ENCODE measurements at regions not wholly inside any gene's neighbourhood (a gene's known extent, or its start where the extent isn't known, plus 50 kb on each side); places are given as distances from the start of the nearest gene placed in this dataset.

GRCh38 chr2:54392555-54393324 lies 63.4 kb upstream of the SPTBN1 start:
- TF ChIP-seq CREB1 (IDR thresholded peaks at IDR 0.05; ENCODE audit: low read depth), result no peak
- TF ChIP-seq FOXM1 (IDR thresholded peaks at IDR 0.05; ENCODE audit: borderline replicate concordance, low read depth), result no peak
- TF ChIP-seq REST (IDR thresholded peaks at IDR 0.05; ENCODE audit: low read depth), result no peak
- TF ChIP-seq, protein P1, sequence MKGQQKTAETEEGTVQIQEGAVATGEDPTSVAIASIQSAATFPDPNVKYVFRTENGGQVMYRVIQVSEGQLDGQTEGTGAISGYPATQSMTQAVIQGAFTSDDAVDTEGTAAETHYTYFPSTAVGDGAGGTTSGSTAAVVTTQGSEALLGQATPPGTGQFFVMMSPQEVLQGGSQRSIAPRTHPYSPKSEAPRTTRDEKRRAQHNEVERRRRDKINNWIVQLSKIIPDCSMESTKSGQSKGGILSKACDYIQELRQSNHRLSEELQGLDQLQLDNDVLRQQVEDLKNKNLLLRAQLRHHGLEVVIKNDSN (IDR thresholded peaks at IDR 0.05), result no peak
- TF ChIP-seq TEAD4 (IDR thresholded peaks at IDR 0.05), result no peak
- TF ChIP-seq CEBPB (IDR thresholded peaks at IDR 0.05), result no peak
- no peak for TF ChIP-seq NFIC (IDR thresholded peaks at IDR 0.05)
- no peak for TF ChIP-seq EGR1 (IDR thresholded peaks at IDR 0.05)
- TF ChIP-seq MAX (IDR thresholded peaks at IDR 0.05), result no peak

- no peak for TF ChIP-seq ZBTB7A (IDR thresholded peaks at IDR 0.05; ENCODE audit: low read depth)
- no peak for TF ChIP-seq CREB1 (IDR thresholded peaks at IDR 0.05; ENCODE audit: low read depth)
- no peak for TF ChIP-seq YY1 (IDR thresholded peaks at IDR 0.05; ENCODE audit: low read depth)
- TF ChIP-seq, protein P1 (IDR thresholded peaks at IDR 0.05), result no peak
- TF ChIP-seq MAX (IDR thresholded peaks at IDR 0.05), result no peak
- TF ChIP-seq EP300 (IDR thresholded peaks at IDR 0.05; ENCODE audit: borderline replicate concordance), result no peak
- no peak for TF ChIP-seq EGR1 (IDR thresholded peaks at IDR 0.05)
- TF ChIP-seq RAD21 (IDR thresholded peaks at IDR 0.05; ENCODE audit: low read depth), result no peak
- TF ChIP-seq REST (IDR thresholded peaks at IDR 0.05; ENCODE audit: low read depth), result no peak
- no peak for TF ChIP-seq NFIC (IDR thresholded peaks at IDR 0.05)
- TF ChIP-seq FOXM1 (IDR thresholded peaks at IDR 0.05; ENCODE audit: borderline replicate concordance, low read depth), result no peak
- TF ChIP-seq TEAD4 (IDR thresholded peaks at IDR 0.05), result no peak
- no peak for TF ChIP-seq TCF12 (IDR thresholded peaks at IDR 0.05; ENCODE audit: low read depth)
- TF ChIP-seq TAF1 (IDR thresholded peaks at IDR 0.05; ENCODE audit: low read depth), result no peak
- TF ChIP-seq CEBPB (IDR thresholded peaks at IDR 0.05), result no peak
These were observed 61.7 kb upstream of the SPTBN1 start for GRCh38 chr2:54394392-54394791.

DNA sequence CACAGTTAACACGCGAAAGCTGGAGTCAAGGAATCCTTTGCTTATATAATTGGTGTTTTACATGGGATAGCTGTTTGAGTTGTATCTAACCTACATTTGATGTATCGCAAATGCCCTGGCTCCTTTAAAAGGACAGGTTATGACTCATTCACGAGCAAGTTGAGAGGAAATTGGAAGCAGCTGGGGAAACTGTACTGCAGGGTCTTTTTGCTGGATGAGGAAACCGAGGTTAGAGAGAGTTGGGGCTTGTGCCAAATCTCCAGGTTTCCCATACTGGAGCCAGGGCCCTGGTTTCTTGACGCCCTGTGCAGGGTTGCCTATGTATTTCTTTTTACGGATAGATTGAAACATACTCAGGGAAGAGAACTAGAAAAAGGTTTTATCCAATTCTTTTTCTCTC lies 60.0 kb upstream of the SPTBN1 start:
- no peak for TF ChIP-seq YY1 (IDR thresholded peaks at IDR 0.05; ENCODE audit: low read depth)
- TF ChIP-seq MAX (IDR thresholded peaks at IDR 0.05), result no peak
- TF ChIP-seq CREB1 (IDR thresholded peaks at IDR 0.05; ENCODE audit: low read depth), result no peak
- TF ChIP-seq CEBPB (IDR thresholded peaks at IDR 0.05), result no peak
- TF ChIP-seq TEAD4 (IDR thresholded peaks at IDR 0.05), result no peak
- TF ChIP-seq FOXM1 (IDR thresholded peaks at IDR 0.05; ENCODE audit: borderline replicate concordance, low read depth), result no peak
- no peak for TF ChIP-seq RAD21 (IDR thresholded peaks at IDR 0.05; ENCODE audit: low read depth)
- TF ChIP-seq ZBTB7A (IDR thresholded peaks at IDR 0.05; ENCODE audit: low read depth), result no peak
- no peak for TF ChIP-seq NFIC (IDR thresholded peaks at IDR 0.05)
- TF ChIP-seq, protein P1 (IDR thresholded peaks at IDR 0.05), result no peak
- no peak for TF ChIP-seq TAF1 (IDR thresholded peaks at IDR 0.05; ENCODE audit: low read depth)
- TF ChIP-seq REST (IDR thresholded peaks at IDR 0.05; ENCODE audit: low read depth), result no peak
- no peak for TF ChIP-seq EP300 (IDR thresholded peaks at IDR 0.05; ENCODE audit: borderline replicate concordance)
- no peak for TF ChIP-seq EGR1 (IDR thresholded peaks at IDR 0.05)
- TF ChIP-seq TCF12 (IDR thresholded peaks at IDR 0.05; ENCODE audit: low read depth), result no peak

Measured in Ishikawa (cell line).